Loucy (cell line): ENCODE measurements at regions not wholly inside any gene's neighbourhood (a gene's known extent, or its start where the extent isn't known, plus 50 kb on each side); places are given as distances from the start of the nearest gene placed in this dataset.
"Not testable (repeated sequence)": the region's sequence is repeated elsewhere in the genome, so short reads cannot be mapped to it uniquely, and the experiment has no call there.

ENCODE experiments used
- CTCF ChIP-seq: fragments of 200-600 bp; sonication (generic); conservative IDR thresholded peaks from 2 replicates; pipeline ENCODE4 v1.5.1; 2014; ENCODE audit warnings: mild to moderate bottlenecking, antibody characterized with exemption, low read length
- EZH2phosphoT487 ChIP-seq: fragments of 200-600 bp; IDR thresholded peaks from 2 replicates; pipeline ENCODE4 v1.6.1; 2018; ENCODE audit warnings: antibody characterized with exemption, mild to moderate bottlenecking, moderate library complexity, borderline replicate concordance

- not testable (repeated sequence) for TF ChIP-seq CTCF, EZH2phosphoT487
These were observed 543.5 kb downstream of the RPIA start for GRCh38 chr2:89234818-89235466.
